H4 (cell line): ENCODE measurements at regions not wholly inside any gene's neighbourhood (a gene's known extent, or its start where the extent isn't known, plus 50 kb on each side); places are given as distances from the start of the nearest gene placed in this dataset.

Source experiments
- DNase-seq: peaks from one replicate; pipeline ENCODE4 v3.0.0-alpha.2; 2015; ENCODE audit warnings: low spot score

- no peak for DNase-seq
These were observed 61.8 kb upstream of the SFRP2 start for GRCh38 chr4:153850533-153851280.

- no peak for DNase-seq
These were observed 55.3 kb upstream of the SFRP2 start for GRCh38 chr4:153844144-153844543.
